Panc1 (cell line): ENCODE measurements at regions not wholly inside any gene's neighbourhood (a gene's known extent, or its start where the extent isn't known, plus 50 kb on each side); places are given as distances from the start of the nearest gene placed in this dataset.

Experiments used
- ATAC-seq: fragments of 200-7000 bp; cut with Tn5 transposase; 2 replicates; pipeline ENCODE4 v1.9.1; 2020; ENCODE audit warnings: mild to moderate bottlenecking, moderate library complexity
- BruUV-seq: library from RNA; stranded (reverse); fragments of 400-500 nt; replicated peaks from 2 replicates; lab custom pipeline; 2021; lab: Mats Ljungman, UMichigan
- CTCF ChIA-PET: fragments of 300-600 bp; sonication (Branson Sonifier 250); formaldehyde crosslinking; loops from one replicate; lab custom pipeline; 2022; ENCODE audit warnings: antibody characterized with exemption; lab: Charles Lee
- POLR2A ChIA-PET: fragments of 300-600 bp; sonication (Branson Sonifier 250); formaldehyde crosslinking; loops from one replicate; lab custom pipeline; 2022; ENCODE audit warnings: antibody characterized with exemption; lab: Charles Lee
- DNase-seq: peaks from one replicate; pipeline ENCODE4 v3.0.0-alpha.2; 2010; ENCODE audit warnings: low read depth, low spot score
- H3K27ac ChIP-seq: 2 replicates; pipeline ENCODE4 v1.5.1; 2011; ENCODE audit warnings: mild to moderate bottlenecking, low read length, inconsistent platforms
- H3K27me3 ChIP-seq: fragments of 200-500 bp; sonication (Bioruptor generic); 2 replicates; pipeline ENCODE4 v1.6.0; 2014; ENCODE audit warnings: low read length, inconsistent platforms; ENCODE audit not compliant: control insufficient read depth, insufficient read depth
- H3K36me3 ChIP-seq: fragments of 200-500 bp; sonication (Bioruptor generic); 2 replicates; pipeline ENCODE4 v1.5.1; 2014; ENCODE audit warnings: inconsistent platforms, mild to moderate bottlenecking, low read length, moderate library complexity; ENCODE audit not compliant: control insufficient read depth, insufficient read depth
- H3K4me1 ChIP-seq: 2 replicates; pipeline ENCODE4 v1.5.1; 2011; ENCODE audit warnings: inconsistent platforms, mild to moderate bottlenecking, low read length, moderate library complexity; ENCODE audit not compliant: control insufficient read depth, insufficient read depth
- H3K4me3 ChIP-seq, 2 experiments: 2 replicates each; pipeline ENCODE4 v1.5.1; 2011 to 2012; ENCODE audit warnings: low read depth in 2 of 2, low read length in 2 of 2, mild to moderate bottlenecking in 2 of 2, inconsistent platforms in 1 of 2, moderate library complexity in 1 of 2
- H3K9me3 ChIP-seq: fragments of 200-500 bp; sonication (Bioruptor generic); 2 replicates; pipeline ENCODE4 v1.5.1; 2014; ENCODE audit warnings: low read depth, mild to moderate bottlenecking, inconsistent platforms, low read length, moderate library complexity; ENCODE audit not compliant: control insufficient read depth, insufficient read depth
- CTCF ChIP-seq: fragments of 450-650 bp; IDR thresholded peaks from 2 replicates; pipeline ENCODE4 v1.5.1; 2017; ENCODE audit warnings: mild to moderate bottlenecking
- POLR2AphosphoS5 ChIP-seq: IDR thresholded peaks from 2 replicates; pipeline ENCODE4 v1.6.1; 2012; ENCODE audit warnings: mild to moderate bottlenecking, low read depth, low read length, moderate library complexity
- SIN3A ChIP-seq: IDR thresholded peaks from 2 replicates; pipeline ENCODE4 v1.6.1; 2012; ENCODE audit warnings: low read depth, mild to moderate bottlenecking, low read length, moderate library complexity, borderline replicate concordance; ENCODE audit not compliant: insufficient read depth
- TCF7L2 ChIP-seq: IDR thresholded peaks from 2 replicates; pipeline ENCODE4 v1.6.1; 2011; ENCODE audit warnings: mild to moderate bottlenecking, low read depth, low read length, inconsistent platforms
- in situ Hi-C: cut with HindIII; loops from 2 replicates; pipeline ENCODE4 v1.10.0; 2016; ENCODE audit warnings: low sequenced_read_pairs, low pct_unique_long_range_greater_than_20kb
- intact Hi-C: fragments of 100-400 bp; cut with micrococcal nuclease; formaldehyde crosslinking; loops from one replicate; pipeline ENCODE4 v1.10.0; 2022; ENCODE audit not compliant: unreplicated experiment
- TF ChIP-seq, protein P1 (sequence below), 2 experiments: IDR thresholded peaks; 2 replicates each; pipeline ENCODE4 v1.6.1; 2011 to 2012; ENCODE audit warnings: low read depth in 2 of 2, control low read depth in 1 of 2, low read length in 1 of 2, mild to moderate bottlenecking in 1 of 2, moderate library complexity in 1 of 2; ENCODE audit not compliant: insufficient read depth in 1 of 2

- ATAC-seq (no peak), DNase-seq (no peak)
- Histone ChIP-seq H3K4me1 (no peaks in the 10 kb centered on the region), H3K27me3 (no peaks in the 10 kb centered on the region), H3K4me3 (no peak overlapping the region), H3K27ac (no peak overlapping the region), H3K36me3 (no peaks in the 10 kb centered on the region), H3K9me3 (no peaks in the 10 kb centered on the region)
- CTCF ChIA-PET: interaction anchor here (0.5 kb wide), 1 partner anchor 1585 kb away, joined by 4 read pairs; no protein-coding TSS in a partner anchor
- POLR2A ChIA-PET: no interaction called here
- BruUV-seq: no TSS peak
- TF ChIP-seq CTCF: no peak
- TF ChIP-seq SIN3A: no peak
- TF ChIP-seq, protein P1, sequence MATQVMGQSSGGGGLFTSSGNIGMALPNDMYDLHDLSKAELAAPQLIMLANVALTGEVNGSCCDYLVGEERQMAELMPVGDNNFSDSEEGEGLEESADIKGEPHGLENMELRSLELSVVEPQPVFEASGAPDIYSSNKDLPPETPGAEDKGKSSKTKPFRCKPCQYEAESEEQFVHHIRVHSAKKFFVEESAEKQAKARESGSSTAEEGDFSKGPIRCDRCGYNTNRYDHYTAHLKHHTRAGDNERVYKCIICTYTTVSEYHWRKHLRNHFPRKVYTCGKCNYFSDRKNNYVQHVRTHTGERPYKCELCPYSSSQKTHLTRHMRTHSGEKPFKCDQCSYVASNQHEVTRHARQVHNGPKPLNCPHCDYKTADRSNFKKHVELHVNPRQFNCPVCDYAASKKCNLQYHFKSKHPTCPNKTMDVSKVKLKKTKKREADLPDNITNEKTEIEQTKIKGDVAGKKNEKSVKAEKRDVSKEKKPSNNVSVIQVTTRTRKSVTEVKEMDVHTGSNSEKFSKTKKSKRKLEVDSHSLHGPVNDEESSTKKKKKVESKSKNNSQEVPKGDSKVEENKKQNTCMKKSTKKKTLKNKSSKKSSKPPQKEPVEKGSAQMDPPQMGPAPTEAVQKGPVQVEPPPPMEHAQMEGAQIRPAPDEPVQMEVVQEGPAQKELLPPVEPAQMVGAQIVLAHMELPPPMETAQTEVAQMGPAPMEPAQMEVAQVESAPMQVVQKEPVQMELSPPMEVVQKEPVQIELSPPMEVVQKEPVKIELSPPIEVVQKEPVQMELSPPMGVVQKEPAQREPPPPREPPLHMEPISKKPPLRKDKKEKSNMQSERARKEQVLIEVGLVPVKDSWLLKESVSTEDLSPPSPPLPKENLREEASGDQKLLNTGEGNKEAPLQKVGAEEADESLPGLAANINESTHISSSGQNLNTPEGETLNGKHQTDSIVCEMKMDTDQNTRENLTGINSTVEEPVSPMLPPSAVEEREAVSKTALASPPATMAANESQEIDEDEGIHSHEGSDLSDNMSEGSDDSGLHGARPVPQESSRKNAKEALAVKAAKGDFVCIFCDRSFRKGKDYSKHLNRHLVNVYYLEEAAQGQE (IDR thresholded peaks at IDR 0.05; ENCODE audit: insufficient read depth in 1 of 2, low read depth in 2 of 2, low read length in 1 of 2): no peak
- TF ChIP-seq TCF7L2: no peak
- TF ChIP-seq POLR2AphosphoS5: no peak
- intact Hi-C loops: no loop called here
- in situ Hi-C loops: no loop called here
Observed at GRCh38 chr18:43875511-43875910, 598.2 kb upstream of the SYT4 start.

DNA sequence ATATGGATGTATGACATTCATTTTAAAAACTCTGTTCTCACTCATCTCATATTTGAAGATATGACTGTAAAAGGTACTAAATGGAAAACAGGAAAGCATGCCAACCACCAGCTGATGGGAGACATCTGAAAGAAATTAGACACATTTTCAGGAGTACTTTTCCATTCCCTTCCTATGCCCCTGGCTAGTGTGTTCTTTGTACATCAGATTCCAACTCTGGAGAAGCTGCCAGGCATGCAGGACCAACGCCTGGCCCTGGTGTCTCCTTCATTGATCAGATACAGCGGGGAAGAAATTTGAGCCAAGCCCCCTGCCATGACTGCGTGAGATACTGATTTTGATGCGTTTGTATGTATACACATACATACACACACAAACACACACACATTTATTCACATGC is 599.0 kb upstream of the SYT4 start:
- Histone ChIP-seq H3K4me3 (no peak overlapping the region), H3K36me3 (no peaks in the 10 kb centered on the region), H3K27ac (no peak overlapping the region), H3K4me1 (no peaks in the 10 kb centered on the region), H3K27me3 (no peaks in the 10 kb centered on the region), H3K9me3 (no peaks in the 10 kb centered on the region)
- no TSS peak for BruUV-seq
- DNase-seq (no peak), ATAC-seq (no peak)
- in situ Hi-C loops (no loop called here), intact Hi-C loops (no loop called here)
- ChIA-PET POLR2A (no interaction called here), CTCF (no interaction called here)
- TF ChIP-seq SIN3A (no peak), POLR2AphosphoS5 (no peak), CTCF (no peak), TCF7L2 (no peak)
- TF ChIP-seq, protein P1 (IDR thresholded peaks at IDR 0.05; ENCODE audit: insufficient read depth in 1 of 2, low read depth in 2 of 2, low read length in 1 of 2): no peak
